Activated naive CD4-positive, alpha-beta T cell treated with anti-CD3 and anti-CD28 coated beads, Interleukin-2, amount 50 U/mL, for 72 hours (primary cell): ENCODE measurements at regions not wholly inside any gene's neighbourhood (a gene's known extent, or its start where the extent isn't known, plus 50 kb on each side); places are given as distances from the start of the nearest gene placed in this dataset.
"Not testable (repeated sequence)": the region's sequence is repeated elsewhere in the genome, so short reads cannot be mapped to it uniquely, and the experiment has no call there.

ENCODE experiments used
- ATAC-seq, 2 donors: fragments of 150-1000 bp; cut with Tn5 transposase; 2 replicates each; pipeline ENCODE4 v1.10.0; 2021; ENCODE audit warnings: mild to moderate bottlenecking in 2 of 2, moderate library complexity in 2 of 2
- DNase-seq, 2 donors: peaks; one replicate each; pipeline ENCODE4 v3.0.0; 2021 to 2022; ENCODE audit warnings: low spot score in 2 of 2
- H3K27ac Mint-ChIP-seq, 2 donors: one replicate each; pipeline ENCODE4 v1.8.0; 2022; ENCODE audit warnings: mild to moderate bottlenecking in 2 of 2, mixed read lengths in 2 of 2
- H3K36me3 Mint-ChIP-seq, 2 donors: one replicate each; pipeline ENCODE4 v1.8.0; 2022; ENCODE audit warnings: mixed read lengths in 2 of 2
- H3K9me3 Mint-ChIP-seq, 2 donors: one replicate each; pipeline ENCODE4 v1.8.0; 2022; ENCODE audit warnings: mixed read lengths in 2 of 2

DNA sequence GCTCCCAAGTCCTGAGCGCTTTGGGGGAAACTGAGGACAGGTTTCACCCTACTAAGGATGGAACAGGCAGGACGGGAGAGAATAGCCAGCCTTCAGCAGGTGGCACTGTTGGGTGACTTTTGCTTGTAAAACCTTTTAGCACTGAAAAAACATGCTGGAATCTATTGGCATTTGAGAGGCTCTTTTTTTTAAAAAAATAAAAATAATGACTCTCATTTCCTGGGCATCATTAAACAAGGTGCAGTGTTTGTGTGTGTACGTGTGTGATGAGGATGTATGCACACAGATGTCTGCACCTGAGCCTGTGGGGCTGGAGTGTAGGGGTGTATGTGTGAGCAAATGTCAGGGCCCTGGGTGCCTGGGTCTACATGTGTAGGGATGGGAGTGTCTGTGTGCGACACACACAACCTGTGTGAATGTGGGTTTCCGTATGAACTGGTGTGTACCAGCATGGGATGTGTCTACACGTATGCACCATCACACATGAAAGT lies 177.9 kb downstream of the RPS24 start:
- Mint-ChIP-seq H3K27ac (no peak overlapping the region), H3K36me3 (no peaks in the 10 kb centered on the region), H3K9me3 (no peaks in the 10 kb centered on the region)
- ATAC-seq = no peak
- DNase-seq = no peak

GRCh38 chr10:78212060-78212785 lies 178.6 kb downstream of the RPS24 start:
- Mint-ChIP-seq H3K9me3 (no peaks in the 10 kb centered on the region), H3K36me3 (no peaks in the 10 kb centered on the region), H3K27ac (no peak overlapping the region)
- ATAC-seq (no peak), DNase-seq (no peak)

GRCh38 chr10:78212786-78213175 lies 179.1 kb downstream of the RPS24 start:
- no peaks in the 10 kb centered on the region for H3K9me3 Mint-ChIP-seq
- H3K27ac Mint-ChIP-seq = no peak overlapping the region
- ATAC-seq = no peak

DNA sequence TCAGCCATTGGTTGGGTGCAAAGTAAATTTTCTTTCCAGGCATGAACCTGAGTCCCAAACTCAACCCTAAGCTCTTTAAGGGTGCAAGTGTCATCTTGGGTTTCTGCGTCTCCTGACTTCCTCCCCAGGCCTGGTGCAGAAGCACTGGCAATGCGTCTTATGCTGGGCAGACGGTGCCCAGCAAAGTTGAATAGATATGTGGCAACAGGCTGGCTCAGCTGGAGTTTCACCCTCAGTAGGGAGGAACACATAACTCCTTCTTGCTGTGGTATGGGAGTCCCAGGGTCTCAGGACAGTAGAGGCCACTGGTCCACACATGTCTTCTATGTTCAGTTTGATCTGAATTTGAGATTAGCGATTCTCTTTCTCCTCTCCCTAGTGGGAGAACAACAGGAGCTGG lies 181.3 kb downstream of the RPS24 start:
- H3K9me3 Mint-ChIP-seq = no peaks in the 10 kb centered on the region
- ATAC-seq (no peak), DNase-seq (no peak)
- H3K36me3 Mint-ChIP-seq = no peaks in the 10 kb centered on the region
- H3K27ac Mint-ChIP-seq = no peak overlapping the region

More at GRCh38 chr10:78212786-78213175, 179.1 kb downstream of the RPS24 start:
- no peaks in the 10 kb centered on the region for H3K36me3 Mint-ChIP-seq
- no peak for DNase-seq

DNA sequence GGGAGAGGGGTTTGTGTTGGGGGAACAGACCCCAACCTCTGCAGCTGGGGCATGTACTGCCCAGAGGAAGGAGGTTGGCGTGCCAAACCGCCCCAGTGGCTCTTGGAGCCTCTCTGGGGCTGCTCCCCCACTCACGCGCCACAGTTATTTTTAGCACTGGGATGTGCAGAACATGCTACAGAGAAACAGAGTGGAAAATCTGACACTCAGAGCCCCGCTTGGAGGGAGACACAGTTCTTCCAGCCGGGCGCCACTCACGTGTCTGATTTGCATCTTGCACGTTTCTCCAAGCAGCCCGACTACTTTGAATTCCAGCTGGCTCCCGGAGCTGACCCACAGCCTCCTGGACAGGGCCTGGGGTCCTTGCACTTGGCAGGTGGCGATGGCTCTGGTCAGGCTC lies 182.0 kb downstream of the RPS24 start:
- ATAC-seq (no peak), DNase-seq (no peak)
- Mint-ChIP-seq H3K36me3 (no peaks in the 10 kb centered on the region), H3K9me3 (no peaks in the 10 kb centered on the region), H3K27ac (no peak overlapping the region)

- Mint-ChIP-seq H3K27ac (no peak overlapping the region), H3K36me3 (no peaks in the 10 kb centered on the region), H3K9me3 (no peaks in the 10 kb centered on the region)
- no peak for DNase-seq
- no peak for ATAC-seq
Observed at GRCh38 chr10:78217336-78217735, 183.7 kb downstream of the RPS24 start.

DNA sequence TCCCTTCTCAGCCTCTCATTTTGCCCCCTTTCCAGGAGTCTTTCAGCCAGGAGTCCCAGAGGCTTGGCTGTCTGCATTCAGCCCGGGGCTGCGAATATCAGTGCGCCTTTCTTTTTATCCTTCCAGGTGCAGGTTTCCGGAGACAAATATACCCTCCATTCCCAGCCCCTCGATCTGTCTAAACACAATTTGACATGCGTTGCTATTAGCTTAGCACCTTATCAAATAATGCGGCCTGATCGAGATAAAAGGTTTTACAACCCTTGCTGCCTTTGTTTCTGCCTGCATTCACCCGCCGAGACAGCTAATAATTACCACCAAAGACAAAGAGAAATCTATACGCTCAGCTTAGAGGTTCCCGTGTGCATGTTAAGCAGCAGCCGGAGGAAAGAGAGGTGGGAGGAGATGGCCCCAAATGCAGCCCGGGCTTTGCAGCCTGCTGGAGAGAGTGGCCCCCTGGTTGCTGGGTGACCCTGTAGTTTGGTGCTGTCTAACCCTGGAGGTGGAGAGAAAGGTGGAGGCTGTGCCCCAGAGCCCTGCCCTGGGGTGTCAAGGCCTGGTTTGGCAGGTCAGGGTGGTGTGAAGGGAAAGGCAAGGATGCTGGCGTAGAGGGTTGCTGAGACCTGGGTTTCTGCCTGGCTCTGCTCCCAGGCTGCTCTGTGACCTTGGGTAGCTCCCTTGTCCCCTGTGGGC lies 185.3 kb downstream of the RPS24 start:
- ATAC-seq = no peak
- no peak overlapping the region for H3K27ac Mint-ChIP-seq

GRCh38 chr10:78219568-78219967 lies 185.9 kb downstream of the RPS24 start:
- not testable (repeated sequence) for DNase-seq, ATAC-seq, H3K27ac Mint-ChIP-seq, H3K36me3 Mint-ChIP-seq, H3K9me3 Mint-ChIP-seq

More for the DNA sequence above, 185.3 kb downstream of the RPS24 start:
- Mint-ChIP-seq H3K36me3 (no peaks in the 10 kb centered on the region), H3K9me3 (no peaks in the 10 kb centered on the region)
- no peak for DNase-seq

- no peak for ATAC-seq
- DNase-seq = no peak
- Mint-ChIP-seq H3K27ac (no peak overlapping the region), H3K36me3 (no peaks in the 10 kb centered on the region), H3K9me3 (no peaks in the 10 kb centered on the region)
Observed at GRCh38 chr10:78220781-78221180, 187.1 kb downstream of the RPS24 start.

- no peak for ATAC-seq
- no peak overlapping the region for H3K27ac Mint-ChIP-seq
Observed at GRCh38 chr10:78222096-78222790, 188.6 kb downstream of the RPS24 start.

GRCh38 chr10:78223088-78223487 lies 189.4 kb downstream of the RPS24 start:
- DNase-seq = no peak
- ATAC-seq = no peak
- Mint-ChIP-seq H3K9me3 (no peaks in the 10 kb centered on the region), H3K27ac (no peak overlapping the region), H3K36me3 (no peaks in the 10 kb centered on the region)

More at GRCh38 chr10:78222096-78222790, 188.6 kb downstream of the RPS24 start:
- DNase-seq = no peak
- Mint-ChIP-seq H3K36me3 (no peaks in the 10 kb centered on the region), H3K9me3 (no peaks in the 10 kb centered on the region)

GRCh38 chr10:78224602-78225001 lies 190.9 kb downstream of the RPS24 start:
- ATAC-seq (no peak), DNase-seq (no peak)
- Mint-ChIP-seq H3K36me3 (no peaks in the 10 kb centered on the region), H3K9me3 (no peaks in the 10 kb centered on the region), H3K27ac (no peak overlapping the region)

GRCh38 chr10:78225594-78225993 lies 191.9 kb downstream of the RPS24 start:
- no peaks in the 10 kb centered on the region for H3K36me3 Mint-ChIP-seq
- no peak overlapping the region for H3K27ac Mint-ChIP-seq
- no peaks in the 10 kb centered on the region for H3K9me3 Mint-ChIP-seq
- ATAC-seq (no peak), DNase-seq (no peak)

GRCh38 chr10:78229489-78229888 lies 195.8 kb downstream of the RPS24 start:
- no peaks in the 10 kb centered on the region for H3K9me3 Mint-ChIP-seq
- H3K27ac Mint-ChIP-seq = no peak overlapping the region
- ATAC-seq (no peak), DNase-seq (no peak)
- no peaks in the 10 kb centered on the region for H3K36me3 Mint-ChIP-seq

GRCh38 chr10:78229950-78230675 lies 196.4 kb downstream of the RPS24 start:
- Mint-ChIP-seq H3K27ac (no peak overlapping the region), H3K36me3 (no peaks in the 10 kb centered on the region), H3K9me3 (no peaks in the 10 kb centered on the region)
- DNase-seq (no peak), ATAC-seq (peak in 1 of 2 donors; percentile 75)

DNA sequence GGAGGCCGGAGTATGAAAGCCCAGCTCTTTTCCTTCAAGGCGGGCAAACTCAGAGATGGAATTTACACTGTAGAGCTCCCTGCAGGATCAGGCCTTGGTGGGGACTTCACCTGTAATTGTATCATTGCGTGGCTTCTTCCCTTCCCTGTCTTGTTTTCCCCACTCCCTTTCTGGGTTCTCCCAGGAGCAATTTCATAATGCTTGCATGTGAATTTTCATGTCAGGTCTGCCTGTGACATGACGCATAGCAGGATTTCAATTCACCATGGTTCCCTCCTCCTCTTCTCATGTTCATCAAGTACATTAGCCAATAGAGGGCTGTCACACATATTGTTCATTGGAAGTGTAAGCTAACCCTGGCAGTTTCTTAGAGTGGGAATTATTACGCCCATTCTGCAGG lies 197.7 kb downstream of the RPS24 start:
- no peaks in the 10 kb centered on the region for H3K36me3 Mint-ChIP-seq
- H3K9me3 Mint-ChIP-seq = no peaks in the 10 kb centered on the region
- ATAC-seq (no peak), DNase-seq (no peak)
- no peak overlapping the region for H3K27ac Mint-ChIP-seq

GRCh38 chr10:78231939-78232338 lies 198.3 kb downstream of the RPS24 start:
- H3K9me3 Mint-ChIP-seq = no peaks in the 10 kb centered on the region

More at GRCh38 chr10:78231939-78232338, 198.3 kb downstream of the RPS24 start:
- DNase-seq = no peak
- Mint-ChIP-seq H3K36me3 (no peaks in the 10 kb centered on the region), H3K27ac (no peak overlapping the region)
- ATAC-seq = no peak
